ENCODE measurements at regions not wholly inside any gene's neighbourhood (a gene's known extent, or its start where the extent isn't known, plus 50 kb on each side); places are given as distances from the start of the nearest gene placed in this dataset.
A peak's percentile ranks its signal among the peaks of the same experiment; 100 is the strongest.
"Not testable (repeated sequence)": the region's sequence is repeated elsewhere in the genome, so short reads cannot be mapped to it uniquely, and the experiment has no call there.

GRCh38 chr6:134678436-134678889, 271.4 kb downstream of the ALDH8A1 start:
- DNase-seq (ENCODE audit: low read depth in 4 of 4, low spot score in 3 of 4): peak; percentile 38 to 58 (median 46)

GRCh38 chr6:134676307-134677281, 273.3 kb downstream of the ALDH8A1 start:
- DNase-seq (ENCODE audit: low read depth in 4 of 4, low spot score in 3 of 4): no peak

- no peak for DNase-seq (ENCODE audit: low read depth in 4 of 4, low spot score in 3 of 4)
These were observed 274.5 kb downstream of the ALDH8A1 start for GRCh38 chr6:134675110-134676054.

GRCh38 chr6:134674562-134674961, 275.3 kb downstream of the ALDH8A1 start:
- no peak for DNase-seq (ENCODE audit: low read depth in 4 of 4, low spot score in 3 of 4)

GRCh38 chr6:134669485-134669884, 280.4 kb downstream of the ALDH8A1 start:
- DNase-seq (ENCODE audit: low read depth in 4 of 4, low spot score in 3 of 4): peak in 1 of 4 donors; percentile 50

GRCh38 chr6:134667111-134667510, 282.8 kb downstream of the ALDH8A1 start:
- no peak for DNase-seq (ENCODE audit: low read depth in 4 of 4, low spot score in 3 of 4)

GRCh38 chr6:134666125-134666524, 283.8 kb downstream of the ALDH8A1 start:
- DNase-seq (ENCODE audit: low read depth in 4 of 4, low spot score in 3 of 4): no peak

GRCh38 chr6:134665029-134665723, 284.7 kb downstream of the ALDH8A1 start:
- DNase-seq (ENCODE audit: low read depth in 4 of 4, low spot score in 3 of 4): no peak

GRCh38 chr6:134663800-134664535, 285.9 kb downstream of the ALDH8A1 start:
- DNase-seq (ENCODE audit: low read depth in 4 of 4, low spot score in 3 of 4): no peak

GRCh38 chr6:134663356-134663755, 286.5 kb downstream of the ALDH8A1 start:
- DNase-seq (ENCODE audit: low read depth in 4 of 4, low spot score in 3 of 4): no peak

- no peak for DNase-seq (ENCODE audit: low read depth in 4 of 4, low spot score in 3 of 4)
These were observed 287.7 kb downstream of the ALDH8A1 start for GRCh38 chr6:134662077-134662700.

GRCh38 chr6:134659885-134660284, 290.0 kb downstream of the ALDH8A1 start:
- not testable (repeated sequence) for DNase-seq (ENCODE audit: low read depth in 4 of 4, low spot score in 3 of 4)

GRCh38 chr6:134658596-134658995, 291.3 kb downstream of the ALDH8A1 start:
- no peak for DNase-seq (ENCODE audit: low read depth in 4 of 4, low spot score in 3 of 4)

- DNase-seq (ENCODE audit: low read depth in 4 of 4, low spot score in 3 of 4): no peak
These were observed 292.0 kb downstream of the ALDH8A1 start for GRCh38 chr6:134657751-134658527.

GRCh38 chr6:134657343-134657742, 292.6 kb downstream of the ALDH8A1 start:
- no peak for DNase-seq (ENCODE audit: low read depth in 4 of 4, low spot score in 3 of 4)

GRCh38 chr6:134654751-134655150, 295.1 kb downstream of the ALDH8A1 start:
- no peak for DNase-seq (ENCODE audit: low read depth in 4 of 4, low spot score in 3 of 4)

GRCh38 chr6:134651519-134651918, 298.4 kb downstream of the ALDH8A1 start:
- no peak for DNase-seq (ENCODE audit: low read depth in 4 of 4, low spot score in 3 of 4)

- DNase-seq (ENCODE audit: low read depth in 4 of 4, low spot score in 3 of 4): no peak
These were observed 302.0 kb downstream of the ALDH8A1 start for GRCh38 chr6:134647861-134648260.

- no peak for DNase-seq (ENCODE audit: low read depth in 4 of 4, low spot score in 3 of 4)
These were observed 307.1 kb downstream of the ALDH8A1 start for GRCh38 chr6:134642819-134643218.
